Mesothelial cell of epicardium (in vitro differentiated cells): ENCODE measurements at regions not wholly inside any gene's neighbourhood (a gene's known extent, or its start where the extent isn't known, plus 50 kb on each side); places are given as distances from the start of the nearest gene placed in this dataset.

ENCODE experiments used
- DNase-seq, 2 experiments: peaks; one replicate each; pipeline ENCODE4 v3.0.0; 2021; ENCODE audit warnings: low spot score in 2 of 2; ENCODE audit not compliant: unreplicated experiment in 2 of 2
- H3K27ac Mint-ChIP-seq: 2 replicates; pipeline ENCODE4 v1.8.0; 2021; ENCODE audit warnings: mixed read lengths
- H3K27me3 Mint-ChIP-seq: 2 replicates; pipeline ENCODE4 v1.8.0; 2021; ENCODE audit warnings: low read depth, mixed read lengths
- H3K36me3 Mint-ChIP-seq: 2 replicates; pipeline ENCODE4 v1.8.0; 2021; ENCODE audit warnings: mixed read lengths
- H3K4me1 Mint-ChIP-seq: 2 replicates; pipeline ENCODE4 v1.8.0; 2021; ENCODE audit warnings: mixed read lengths
- H3K4me3 Mint-ChIP-seq: 2 replicates; pipeline ENCODE4 v1.8.0; 2021; ENCODE audit warnings: mild to moderate bottlenecking, moderate library complexity, mixed read lengths
- H3K9me3 Mint-ChIP-seq: 2 replicates; pipeline ENCODE4 v1.8.0; 2021; ENCODE audit warnings: mixed read lengths
- TF ChIP-seq, protein P1 (sequence below): fragments of 200-600 bp; sonication (generic); IDR thresholded peaks from one replicate; pipeline ENCODE4 v1.5.0; 2021; ENCODE audit warnings: antibody characterized with exemption; ENCODE audit not compliant: unreplicated experiment

DNA sequence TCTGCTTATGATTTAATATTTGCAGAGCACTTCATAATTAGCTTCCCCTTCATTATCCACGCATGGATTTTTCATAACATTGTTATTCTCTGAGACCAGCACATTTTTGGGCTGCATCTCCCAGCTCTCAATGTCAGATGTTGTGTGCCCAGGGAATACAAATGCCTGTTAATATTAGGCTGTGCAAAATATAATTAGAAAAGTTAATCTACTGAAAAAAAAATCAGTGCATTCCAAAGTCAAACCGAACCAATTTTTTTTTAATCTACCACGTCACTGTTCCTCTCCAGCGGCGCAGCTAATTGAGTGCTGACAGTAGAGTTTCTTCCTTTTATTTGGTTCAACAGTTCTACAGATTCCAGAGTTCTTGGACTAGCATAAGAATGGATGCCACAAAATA is 191.0 kb upstream of the RGS6 start:
- H3K27me3 Mint-ChIP-seq = peaks cover 1% of the 10 kb centered on the region
- H3K4me3 Mint-ChIP-seq = no peak overlapping the region
- peaks cover 19% of the 10 kb centered on the region for H3K4me1 Mint-ChIP-seq
- no peak for DNase-seq
- peaks cover 3% of the 10 kb centered on the region for H3K9me3 Mint-ChIP-seq
- TF ChIP-seq, protein P1, sequence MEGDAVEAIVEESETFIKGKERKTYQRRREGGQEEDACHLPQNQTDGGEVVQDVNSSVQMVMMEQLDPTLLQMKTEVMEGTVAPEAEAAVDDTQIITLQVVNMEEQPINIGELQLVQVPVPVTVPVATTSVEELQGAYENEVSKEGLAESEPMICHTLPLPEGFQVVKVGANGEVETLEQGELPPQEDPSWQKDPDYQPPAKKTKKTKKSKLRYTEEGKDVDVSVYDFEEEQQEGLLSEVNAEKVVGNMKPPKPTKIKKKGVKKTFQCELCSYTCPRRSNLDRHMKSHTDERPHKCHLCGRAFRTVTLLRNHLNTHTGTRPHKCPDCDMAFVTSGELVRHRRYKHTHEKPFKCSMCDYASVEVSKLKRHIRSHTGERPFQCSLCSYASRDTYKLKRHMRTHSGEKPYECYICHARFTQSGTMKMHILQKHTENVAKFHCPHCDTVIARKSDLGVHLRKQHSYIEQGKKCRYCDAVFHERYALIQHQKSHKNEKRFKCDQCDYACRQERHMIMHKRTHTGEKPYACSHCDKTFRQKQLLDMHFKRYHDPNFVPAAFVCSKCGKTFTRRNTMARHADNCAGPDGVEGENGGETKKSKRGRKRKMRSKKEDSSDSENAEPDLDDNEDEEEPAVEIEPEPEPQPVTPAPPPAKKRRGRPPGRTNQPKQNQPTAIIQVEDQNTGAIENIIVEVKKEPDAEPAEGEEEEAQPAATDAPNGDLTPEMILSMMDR = no peak
- peaks cover 3% of the 10 kb centered on the region for H3K36me3 Mint-ChIP-seq
- H3K27ac Mint-ChIP-seq = no peak overlapping the region

DNA sequence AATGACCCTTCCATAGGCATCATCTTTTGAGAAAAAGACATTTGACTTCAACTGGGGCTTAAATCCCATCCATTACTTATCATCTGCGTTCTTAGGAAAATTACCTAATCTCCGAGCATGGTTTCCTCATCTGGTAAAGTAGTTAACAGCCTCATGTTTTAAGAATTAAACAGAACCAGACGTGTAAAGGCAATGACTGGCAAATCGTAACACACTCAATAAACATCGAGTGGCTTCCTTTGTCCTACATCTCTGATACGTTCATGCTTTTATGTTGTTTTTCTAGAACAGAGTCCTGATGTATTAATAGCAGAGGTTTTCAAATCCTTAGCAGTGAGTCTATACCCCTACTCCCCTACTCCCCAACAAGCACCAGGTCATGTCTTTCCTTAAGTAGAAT is 189.7 kb upstream of the RGS6 start:
- H3K4me3 Mint-ChIP-seq = no peak overlapping the region
- H3K27me3 Mint-ChIP-seq = peaks cover 1% of the 10 kb centered on the region
- peaks cover 7% of the 10 kb centered on the region for H3K9me3 Mint-ChIP-seq
- peaks cover 19% of the 10 kb centered on the region for H3K4me1 Mint-ChIP-seq
- H3K27ac Mint-ChIP-seq = no peak overlapping the region
- no peaks in the 10 kb centered on the region for H3K36me3 Mint-ChIP-seq
- no peak for DNase-seq
- TF ChIP-seq, protein P1 = no peak

DNA sequence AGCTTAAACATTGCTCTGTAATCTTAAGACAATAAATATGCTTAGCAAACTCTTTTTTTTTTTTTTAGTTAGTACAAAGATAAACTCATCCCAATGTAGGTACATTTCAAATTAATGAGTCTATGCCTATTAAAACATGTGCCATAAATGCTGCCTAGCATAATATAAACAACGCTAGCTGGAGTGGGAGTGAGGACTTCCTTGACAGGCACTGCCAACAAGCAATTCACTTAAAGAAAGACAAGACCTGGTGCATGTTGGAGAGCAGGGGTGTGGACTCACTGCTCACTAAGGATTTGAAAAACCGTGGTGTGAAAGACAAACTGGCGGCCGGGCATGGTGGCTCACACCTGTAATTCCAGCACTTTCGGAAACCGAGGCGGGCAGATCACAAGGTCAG is 187.2 kb upstream of the RGS6 start:
- DNase-seq = no peak
- H3K4me1 Mint-ChIP-seq = peaks cover 7% of the 10 kb centered on the region
- TF ChIP-seq, protein P1 = no peak
- peaks cover 1% of the 10 kb centered on the region for H3K27me3 Mint-ChIP-seq
- H3K4me3 Mint-ChIP-seq = no peak overlapping the region
- H3K9me3 Mint-ChIP-seq = peaks cover 22% of the 10 kb centered on the region
- peaks cover 5% of the 10 kb centered on the region for H3K36me3 Mint-ChIP-seq
- no peak overlapping the region for H3K27ac Mint-ChIP-seq

DNA sequence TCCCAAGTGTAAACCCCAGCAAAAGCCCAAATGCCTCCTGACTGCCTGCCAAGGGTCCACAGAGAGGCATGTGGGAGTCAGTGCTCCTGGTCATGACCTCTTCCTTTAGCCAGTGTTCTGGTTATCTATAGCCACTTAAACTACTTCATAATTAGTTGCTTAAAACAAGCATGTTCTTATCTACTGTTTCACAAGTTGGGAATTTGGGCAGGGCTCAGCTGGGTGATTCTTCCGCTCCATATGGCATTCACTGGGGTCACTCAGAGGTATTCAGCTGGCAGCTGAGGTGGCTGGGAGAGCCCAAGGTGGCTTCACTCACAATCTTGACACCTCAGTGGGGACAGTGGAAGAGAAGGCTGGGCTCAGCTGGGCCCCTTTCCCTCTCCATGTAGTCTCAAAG is 184.0 kb upstream of the RGS6 start:
- Mint-ChIP-seq H3K36me3 (peaks cover 5% of the 10 kb centered on the region), H3K4me3 (no peak overlapping the region), H3K27ac (no peak overlapping the region), H3K4me1 (peaks cover 6% of the 10 kb centered on the region), H3K9me3 (peaks cover 22% of the 10 kb centered on the region), H3K27me3 (peaks cover 1% of the 10 kb centered on the region)
- TF ChIP-seq, protein P1 = no peak
- DNase-seq = no peak

DNA sequence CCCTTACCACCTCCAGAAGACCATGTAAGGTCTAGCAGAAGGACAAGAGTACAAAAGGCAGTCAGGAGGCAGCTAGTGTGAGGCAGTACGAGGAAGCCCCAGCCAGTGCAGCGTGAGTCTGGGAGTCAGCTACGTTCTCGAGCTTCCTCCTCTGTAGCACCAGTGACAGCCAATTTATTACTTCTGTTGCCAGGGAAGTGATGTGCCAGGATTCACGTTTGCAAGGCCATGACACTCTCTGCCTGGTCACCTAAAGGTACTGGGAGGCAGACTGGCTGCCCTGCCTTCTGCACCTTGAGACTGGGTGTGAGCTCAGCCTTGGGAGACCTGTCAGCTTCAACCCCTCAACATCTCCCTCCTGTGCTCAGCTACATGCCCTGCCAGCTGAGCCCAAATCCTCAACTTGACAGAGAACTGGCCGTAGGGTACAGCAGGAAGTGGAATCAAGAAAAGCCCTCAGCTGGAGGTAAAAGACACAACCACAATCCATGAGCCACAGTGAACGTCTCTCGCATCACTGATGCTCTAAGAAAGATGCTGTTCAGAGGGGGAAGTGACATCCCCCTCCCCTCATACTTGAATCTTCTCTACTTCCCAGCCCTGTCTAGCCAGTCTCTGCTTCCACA is 182.5 kb upstream of the RGS6 start:
- H3K27ac Mint-ChIP-seq = no peak overlapping the region

More for the DNA sequence above, 182.5 kb upstream of the RGS6 start:
- peaks cover 22% of the 10 kb centered on the region for H3K9me3 Mint-ChIP-seq
- TF ChIP-seq, protein P1 = no peak
- no peaks in the 10 kb centered on the region for H3K27me3 Mint-ChIP-seq
- H3K36me3 Mint-ChIP-seq = peaks cover 5% of the 10 kb centered on the region
- no peak for DNase-seq
- no peak overlapping the region for H3K4me3 Mint-ChIP-seq
- peaks cover 17% of the 10 kb centered on the region for H3K4me1 Mint-ChIP-seq
